Left lung (tissue), 4 donors: ENCODE measurements at regions not wholly inside any gene's neighbourhood (a gene's known extent, or its start where the extent isn't known, plus 50 kb on each side); places are given as distances from the start of the nearest gene placed in this dataset.

Source experiments
- ATAC-seq: fragments of 200-7000 bp; cut with Tn5 transposase; one replicate; pipeline ENCODE4 v1.9.1; 2020; ENCODE audit warnings: moderate library complexity
- DNase-seq, 4 donors: peaks; one replicate each; pipeline ENCODE4 v3.0.0-alpha.2; 2013 to 2020
- H3K27ac ChIP-seq, 2 donors: fragments of 200-600 bp; sonication (generic) in 1 of 2; one replicate each; pipeline versions ENCODE4 v1.5.0 to v1.8.0; 2020 to 2021
- H3K27me3 ChIP-seq, 2 donors: fragments of 200-600 bp; sonication (generic) in 1 of 2; one replicate each; pipeline versions ENCODE4 v1.5.0 to v1.8.0; 2020 to 2021
- H3K36me3 ChIP-seq, 2 donors: fragments of 200-600 bp; sonication (generic) in 1 of 2; one replicate each; pipeline versions ENCODE4 v1.5.0 to v1.8.0; 2020 to 2021
- H3K4me1 ChIP-seq, 2 donors: fragments of 200-600 bp; one replicate each; pipeline ENCODE4 v1.8.0; 2021
- H3K4me3 ChIP-seq, 2 donors: fragments of 200-600 bp; sonication (generic) in 1 of 2; one replicate each; pipeline versions ENCODE4 v1.5.0 to v1.8.0; 2020 to 2021; ENCODE audit warnings: mild to moderate bottlenecking in 1 of 2
- H3K9me3 ChIP-seq, 2 donors: fragments of 200-600 bp; sonication (generic) in 1 of 2; one replicate each; pipeline versions ENCODE4 v1.5.0 to v1.8.0; 2020 to 2021
- intact Hi-C, 2 donors: fragments of 100-400 bp; cut with DNase I; formaldehyde crosslinking; loops; one replicate each; pipeline versions ENCODE4 v1.11.2 to v1.14.2; 2022
- TF ChIP-seq, protein P1 (sequence below), 2 donors: fragments of 200-600 bp; sonication (generic) in 1 of 2; IDR thresholded peaks; one replicate each; pipeline versions ENCODE4 v1.5.0 to v1.8.0; 2021; ENCODE audit warnings: antibody characterized with exemption in 2 of 2
- donor health status: DM: no; HTN: yes; CAD: no.
- donor health status: DM: no; HTN: no; CAD: no.

DNA sequence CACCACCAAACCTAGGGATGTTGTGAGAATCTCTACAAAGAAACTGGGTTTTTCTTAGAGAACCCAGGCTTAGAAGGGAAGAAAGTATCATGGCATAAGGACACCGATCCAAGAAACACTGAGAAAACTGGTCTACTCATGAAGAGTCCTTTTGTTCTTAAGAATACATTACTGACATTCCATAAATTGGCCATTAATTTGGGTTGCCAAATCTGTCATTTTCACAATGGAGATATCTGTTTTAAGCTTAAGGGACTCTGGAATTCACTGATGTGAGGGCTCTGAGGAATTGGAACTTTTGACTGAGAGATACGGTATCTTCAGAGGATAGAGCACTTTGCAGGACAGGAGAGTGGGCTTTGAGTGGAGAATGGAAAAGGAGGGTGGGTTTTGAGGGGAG is 315.3 kb upstream of the ZNF608 start:
- intact Hi-C loops, result no loop called here
- H3K9me3 ChIP-seq, result no peaks in the 10 kb centered on the region
- no peaks in the 10 kb centered on the region for H3K4me1 ChIP-seq
- TF ChIP-seq, protein P1, sequence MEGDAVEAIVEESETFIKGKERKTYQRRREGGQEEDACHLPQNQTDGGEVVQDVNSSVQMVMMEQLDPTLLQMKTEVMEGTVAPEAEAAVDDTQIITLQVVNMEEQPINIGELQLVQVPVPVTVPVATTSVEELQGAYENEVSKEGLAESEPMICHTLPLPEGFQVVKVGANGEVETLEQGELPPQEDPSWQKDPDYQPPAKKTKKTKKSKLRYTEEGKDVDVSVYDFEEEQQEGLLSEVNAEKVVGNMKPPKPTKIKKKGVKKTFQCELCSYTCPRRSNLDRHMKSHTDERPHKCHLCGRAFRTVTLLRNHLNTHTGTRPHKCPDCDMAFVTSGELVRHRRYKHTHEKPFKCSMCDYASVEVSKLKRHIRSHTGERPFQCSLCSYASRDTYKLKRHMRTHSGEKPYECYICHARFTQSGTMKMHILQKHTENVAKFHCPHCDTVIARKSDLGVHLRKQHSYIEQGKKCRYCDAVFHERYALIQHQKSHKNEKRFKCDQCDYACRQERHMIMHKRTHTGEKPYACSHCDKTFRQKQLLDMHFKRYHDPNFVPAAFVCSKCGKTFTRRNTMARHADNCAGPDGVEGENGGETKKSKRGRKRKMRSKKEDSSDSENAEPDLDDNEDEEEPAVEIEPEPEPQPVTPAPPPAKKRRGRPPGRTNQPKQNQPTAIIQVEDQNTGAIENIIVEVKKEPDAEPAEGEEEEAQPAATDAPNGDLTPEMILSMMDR (IDR thresholded peaks at IDR 0.05), result no peak
- no peak overlapping the region for H3K4me3 ChIP-seq
- H3K36me3 ChIP-seq, result no peaks in the 10 kb centered on the region
- DNase-seq (no peak), ATAC-seq (no peak)
- no peak overlapping the region for H3K27ac ChIP-seq
- no peaks in the 10 kb centered on the region for H3K27me3 ChIP-seq

DNA sequence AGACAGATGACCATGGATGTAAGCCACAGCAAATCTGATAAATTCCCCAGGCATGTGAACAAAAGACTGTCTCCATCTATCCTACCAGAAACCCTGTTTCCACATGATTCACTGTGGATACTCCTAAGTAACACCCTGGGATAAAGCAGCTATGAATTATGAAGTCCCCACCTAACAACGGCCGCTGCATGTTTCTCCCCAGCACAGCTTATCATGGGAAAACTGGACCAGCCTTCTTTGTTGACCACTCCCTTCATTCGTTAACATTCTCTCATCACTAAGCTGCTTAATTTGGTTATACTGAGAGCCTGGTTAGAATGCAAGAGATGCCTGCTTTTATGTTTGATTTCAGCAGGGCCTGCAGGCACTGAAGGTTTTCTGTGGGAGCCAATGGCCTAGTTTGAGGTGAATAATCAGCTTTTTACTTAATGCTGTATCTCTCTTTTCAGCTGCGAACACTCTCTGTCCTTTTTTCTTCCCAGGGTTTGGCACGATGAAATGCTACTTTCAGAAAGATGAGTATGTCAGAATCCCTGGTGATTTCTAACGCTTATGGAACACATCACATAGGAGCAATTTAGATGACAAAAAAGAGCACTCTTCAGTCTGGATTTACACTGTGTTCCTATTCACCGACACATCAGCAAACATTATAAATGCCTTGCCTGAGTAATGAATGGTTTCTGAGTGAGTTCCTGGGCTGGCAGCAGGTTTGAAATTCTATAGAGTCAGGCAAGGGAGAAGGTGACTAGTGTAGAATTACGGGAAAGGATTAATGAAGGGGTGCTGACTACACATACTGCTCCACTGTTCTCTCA is 318.4 kb upstream of the ZNF608 start:
- H3K4me1 ChIP-seq, result no peaks in the 10 kb centered on the region
- H3K27me3 ChIP-seq, result no peaks in the 10 kb centered on the region
- ATAC-seq (no peak), DNase-seq (no peak)
- no peak overlapping the region for H3K4me3 ChIP-seq
- H3K9me3 ChIP-seq, result peaks cover 0 to 3% of the 10 kb centered on the region in 2 donors
- no peak overlapping the region for H3K27ac ChIP-seq
- TF ChIP-seq, protein P1 (IDR thresholded peaks at IDR 0.05), result no peak
- H3K36me3 ChIP-seq, result no peaks in the 10 kb centered on the region
- intact Hi-C loops, result no loop called here

DNA sequence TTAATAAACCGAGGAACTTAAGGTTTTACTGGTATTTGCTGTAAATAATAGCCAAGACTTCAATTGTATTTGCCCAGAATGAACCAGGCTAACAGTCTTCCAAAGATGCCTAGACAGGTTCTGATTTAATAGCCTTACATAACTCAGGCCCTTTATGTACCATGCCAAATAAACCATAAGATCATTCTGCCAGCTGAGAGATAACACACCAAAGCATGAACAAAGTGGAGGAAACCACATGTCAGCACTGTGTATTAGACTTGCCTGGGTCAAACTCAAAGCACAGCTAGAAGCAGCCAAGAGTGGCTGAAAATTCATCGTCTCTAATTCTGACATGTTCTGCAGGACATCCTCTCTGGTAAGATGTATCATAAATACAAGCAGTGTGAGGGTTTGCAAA is 319.3 kb upstream of the ZNF608 start:
- H3K27ac ChIP-seq, result no peak overlapping the region
- H3K27me3 ChIP-seq, result no peaks in the 10 kb centered on the region
- H3K9me3 ChIP-seq, result peaks cover 0 to 3% of the 10 kb centered on the region in 2 donors
- TF ChIP-seq, protein P1 (IDR thresholded peaks at IDR 0.05), result no peak
- H3K4me3 ChIP-seq, result no peak overlapping the region
- no peaks in the 10 kb centered on the region for H3K36me3 ChIP-seq
- ATAC-seq (no peak), DNase-seq (no peak)
- intact Hi-C loops, result no loop called here
- H3K4me1 ChIP-seq, result no peaks in the 10 kb centered on the region

DNA sequence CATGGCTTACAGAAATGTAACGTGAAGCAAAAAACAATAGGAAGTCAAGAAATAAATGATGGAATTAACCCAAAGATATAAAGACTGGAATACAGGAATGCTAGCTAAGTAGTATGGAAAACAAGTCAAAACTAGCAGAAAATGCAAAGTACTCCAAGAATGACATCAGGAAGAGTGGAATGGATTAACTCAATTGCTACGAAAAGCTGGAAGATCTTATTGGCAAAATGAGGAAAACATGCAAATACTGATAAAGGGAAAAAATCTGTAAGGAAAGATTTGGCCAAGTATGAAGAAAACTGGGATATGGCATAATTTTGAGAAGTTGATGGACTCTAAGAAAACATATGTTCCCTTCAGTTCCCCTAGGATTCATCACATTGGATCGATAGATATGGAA is 324.5 kb upstream of the ZNF608 start:
- intact Hi-C loops, result no loop called here
- Histone ChIP-seq H3K9me3 (peaks cover 4 to 34% of the 10 kb centered on the region in 2 donors), H3K4me1 (no peaks in the 10 kb centered on the region), H3K4me3 (no peak overlapping the region), H3K36me3 (no peaks in the 10 kb centered on the region), H3K27me3 (no peaks in the 10 kb centered on the region), H3K27ac (no peak overlapping the region)
- DNase-seq (no peak), ATAC-seq (no peak)
- TF ChIP-seq, protein P1 (IDR thresholded peaks at IDR 0.05), result no peak

DNA sequence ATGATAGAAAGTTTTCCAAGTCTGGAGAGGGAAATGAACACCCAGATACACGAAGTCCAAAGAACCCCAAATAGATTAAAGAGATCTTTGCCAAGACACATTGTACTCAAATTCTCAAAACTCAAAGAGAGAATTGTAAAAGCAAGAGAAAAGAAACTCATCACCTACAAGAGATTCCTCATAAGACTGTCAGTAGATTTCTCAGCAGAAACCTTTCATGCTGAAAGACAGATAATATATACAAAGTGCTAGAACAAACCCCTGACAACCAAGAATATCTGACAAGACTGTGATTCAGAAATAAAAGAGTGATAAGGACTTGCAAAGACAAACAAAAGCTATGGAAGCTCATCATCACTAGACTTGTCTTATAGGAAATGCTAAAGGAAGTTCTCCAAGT is 326.7 kb upstream of the ZNF608 start:
- H3K4me1 ChIP-seq, result no peaks in the 10 kb centered on the region
- H3K4me3 ChIP-seq, result no peak overlapping the region
- no peaks in the 10 kb centered on the region for H3K27me3 ChIP-seq
- peaks cover 4 to 34% of the 10 kb centered on the region in 2 donors for H3K9me3 ChIP-seq
- H3K27ac ChIP-seq, result no peak overlapping the region
- ATAC-seq, result no peak
- no peak for DNase-seq
- H3K36me3 ChIP-seq, result no peaks in the 10 kb centered on the region
- TF ChIP-seq, protein P1 (IDR thresholded peaks at IDR 0.05), result no peak
- intact Hi-C loops, result no loop called here
